Thyroid gland (tissue), 4 donors: ENCODE measurements at regions not wholly inside any gene's neighbourhood (a gene's known extent, or its start where the extent isn't known, plus 50 kb on each side); places are given as distances from the start of the nearest gene placed in this dataset.

Experiments
- DNase-seq, 2 donors: peaks; one replicate each; pipeline ENCODE4 v3.0.0-alpha.2; 2019
- H3K27ac ChIP-seq, 3 donors: fragments of 200-600 bp; sonication (generic); 1 replicate in 2 of 3; 2 replicates in 1 of 3; pipeline ENCODE4 v1.5.1; 2016 to 2019; ENCODE audit warnings: mild to moderate bottlenecking in 1 of 3, moderate library complexity in 1 of 3
- H3K27me3 ChIP-seq: fragments of 200-600 bp; sonication (generic); one replicate; pipeline ENCODE4 v1.5.1; 2019
- H3K36me3 ChIP-seq, 2 donors: fragments of 200-600 bp; sonication (generic); one replicate each; pipeline ENCODE4 v1.5.1; 2016 to 2019
- H3K4me1 ChIP-seq, 2 donors: fragments of 200-600 bp; sonication (generic); one replicate each; pipeline ENCODE4 v1.5.1; 2017 to 2019
- H3K4me3 ChIP-seq, 3 donors: fragments of 200-600 bp; sonication (generic); replicated peaks in 1 of 3; 1 replicate in 2 of 3; 2 replicates in 1 of 3; pipeline ENCODE4 v1.5.1; 2016; ENCODE audit warnings: mild to moderate bottlenecking in 1 of 3
- H3K9me3 ChIP-seq: fragments of 200-600 bp; sonication (generic); one replicate; pipeline ENCODE4 v1.5.1; 2017
- POLR2A ChIP-seq, 2 donors: fragments of 450-650 bp; IDR thresholded peaks; one replicate each; pipeline ENCODE4 v1.6.1; 2017; ENCODE audit warnings: antibody characterized with exemption in 2 of 2, mild to moderate bottlenecking in 2 of 2, moderate library complexity in 1 of 2
- WGBS, 2 donors: methylation state at CpG; one replicate each; pipeline ENCODE4 v1.1.5; 2017; 5-methylcytosine and 5-hydroxymethylcytosine counted together
- intact Hi-C: fragments of 100-400 bp; cut with DNase I; formaldehyde crosslinking; loops from one replicate; pipeline ENCODE4 v1.15.1; 2023
- TF ChIP-seq, protein P1 (sequence below), 6 experiments: fragments of 200-600 bp in 3 of 6; fragments of 450-650 bp in 3 of 6; sonication (generic) in 3 of 6; IDR thresholded peaks; one replicate each; pipeline ENCODE4 v1.5.1; 2016 to 2019; ENCODE audit warnings: antibody characterized with exemption in 6 of 6, mild to moderate bottlenecking in 2 of 6, inconsistent platforms in 1 of 6, moderate library complexity in 1 of 6

GRCh38 chr12:21993438-21993981, 52.3 kb upstream of the ABCC9 start:
- intact Hi-C loops: loop anchor here (5.0 kb wide), 1 partner anchor 296 kb away; no protein-coding TSS in a partner anchor
- Histone ChIP-seq H3K4me1 (no peaks in the 10 kb centered on the region), H3K9me3 (no peaks in the 10 kb centered on the region), H3K27me3 (no peaks in the 10 kb centered on the region), H3K36me3 (no peaks in the 10 kb centered on the region), H3K27ac (no peak overlapping the region), H3K4me3 (no peak overlapping the region)
- WGBS, 2 donors: 80 to 95% methylated on average over 2 of the region's 2 CpGs
- TF ChIP-seq, protein P1, sequence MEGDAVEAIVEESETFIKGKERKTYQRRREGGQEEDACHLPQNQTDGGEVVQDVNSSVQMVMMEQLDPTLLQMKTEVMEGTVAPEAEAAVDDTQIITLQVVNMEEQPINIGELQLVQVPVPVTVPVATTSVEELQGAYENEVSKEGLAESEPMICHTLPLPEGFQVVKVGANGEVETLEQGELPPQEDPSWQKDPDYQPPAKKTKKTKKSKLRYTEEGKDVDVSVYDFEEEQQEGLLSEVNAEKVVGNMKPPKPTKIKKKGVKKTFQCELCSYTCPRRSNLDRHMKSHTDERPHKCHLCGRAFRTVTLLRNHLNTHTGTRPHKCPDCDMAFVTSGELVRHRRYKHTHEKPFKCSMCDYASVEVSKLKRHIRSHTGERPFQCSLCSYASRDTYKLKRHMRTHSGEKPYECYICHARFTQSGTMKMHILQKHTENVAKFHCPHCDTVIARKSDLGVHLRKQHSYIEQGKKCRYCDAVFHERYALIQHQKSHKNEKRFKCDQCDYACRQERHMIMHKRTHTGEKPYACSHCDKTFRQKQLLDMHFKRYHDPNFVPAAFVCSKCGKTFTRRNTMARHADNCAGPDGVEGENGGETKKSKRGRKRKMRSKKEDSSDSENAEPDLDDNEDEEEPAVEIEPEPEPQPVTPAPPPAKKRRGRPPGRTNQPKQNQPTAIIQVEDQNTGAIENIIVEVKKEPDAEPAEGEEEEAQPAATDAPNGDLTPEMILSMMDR (IDR thresholded peaks at IDR 0.05): no peak
- no peak for TF ChIP-seq POLR2A (IDR thresholded peaks at IDR 0.05)
- DNase-seq: no peak

DNA sequence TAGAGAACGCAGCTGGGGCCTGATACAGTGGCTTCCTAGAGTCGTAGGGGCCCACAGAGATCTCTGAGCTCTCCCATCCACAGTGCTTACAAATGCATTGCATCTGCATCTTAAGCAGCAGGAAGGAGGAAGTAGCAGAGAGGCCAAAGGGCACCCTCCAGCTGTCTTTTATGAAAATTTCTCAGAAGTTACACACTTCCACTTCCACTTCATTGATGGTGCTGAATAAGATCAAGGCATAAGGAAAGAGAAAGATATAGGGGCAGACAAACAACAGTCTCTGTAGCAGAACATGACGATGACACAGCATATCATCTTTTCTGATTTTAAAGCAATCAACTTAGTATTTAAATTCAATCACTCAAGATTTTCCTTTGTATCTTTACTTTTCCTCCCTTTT, 51.6 kb upstream of the ABCC9 start:
- Histone ChIP-seq H3K36me3 (no peaks in the 10 kb centered on the region), H3K27me3 (no peaks in the 10 kb centered on the region), H3K4me3 (no peak overlapping the region), H3K27ac (no peak overlapping the region), H3K4me1 (no peaks in the 10 kb centered on the region), H3K9me3 (no peaks in the 10 kb centered on the region)
- intact Hi-C loops: loop anchor here (5.0 kb wide), 1 partner anchor 296 kb away; no protein-coding TSS in a partner anchor
- 80 to 82% methylated on average over 3 of the region's 3 CpGs for WGBS, 2 donors
- TF ChIP-seq, protein P1 (IDR thresholded peaks at IDR 0.05): no peak
- no peak for TF ChIP-seq POLR2A (IDR thresholded peaks at IDR 0.05)
- DNase-seq: no peak

GRCh38 chr12:21991526-21991925, 50.3 kb upstream of the ABCC9 start:
- no peak overlapping the region for H3K27ac ChIP-seq
- H3K9me3 ChIP-seq: no peaks in the 10 kb centered on the region
- TF ChIP-seq, protein P1 (IDR thresholded peaks at IDR 0.05): no peak
- TF ChIP-seq POLR2A (IDR thresholded peaks at IDR 0.05): no peak
- no peaks in the 10 kb centered on the region for H3K36me3 ChIP-seq
- no peaks in the 10 kb centered on the region for H3K27me3 ChIP-seq
- 76 to 83% methylated on average over 4 of the region's 4 CpGs for WGBS, 2 donors
- H3K4me3 ChIP-seq: no peak overlapping the region
- intact Hi-C loops: loop anchor here (5.0 kb wide), 1 partner anchor 294 kb away; no protein-coding TSS in a partner anchor
- no peaks in the 10 kb centered on the region for H3K4me1 ChIP-seq
- DNase-seq: no peak
